ENCODE measurements at regions not wholly inside any gene's neighbourhood (a gene's known extent, or its start where the extent isn't known, plus 50 kb on each side); places are given as distances from the start of the nearest gene placed in this dataset.

- no peak overlapping the region for H3K27ac ChIP-seq (replicated peaks)
- intact Hi-C loops (cut with micrococcal nuclease): no loop called here
- H3K27me3 ChIP-seq (ENCODE audit: low read depth): no peaks in the 10 kb centered on the region
- H3K36me3 ChIP-seq: no peaks in the 10 kb centered on the region
- H3K4me1 ChIP-seq: peaks cover 19% of the 10 kb centered on the region
- H3K4me3 ChIP-seq: no peak overlapping the region
- TF ChIP-seq, protein P1, sequence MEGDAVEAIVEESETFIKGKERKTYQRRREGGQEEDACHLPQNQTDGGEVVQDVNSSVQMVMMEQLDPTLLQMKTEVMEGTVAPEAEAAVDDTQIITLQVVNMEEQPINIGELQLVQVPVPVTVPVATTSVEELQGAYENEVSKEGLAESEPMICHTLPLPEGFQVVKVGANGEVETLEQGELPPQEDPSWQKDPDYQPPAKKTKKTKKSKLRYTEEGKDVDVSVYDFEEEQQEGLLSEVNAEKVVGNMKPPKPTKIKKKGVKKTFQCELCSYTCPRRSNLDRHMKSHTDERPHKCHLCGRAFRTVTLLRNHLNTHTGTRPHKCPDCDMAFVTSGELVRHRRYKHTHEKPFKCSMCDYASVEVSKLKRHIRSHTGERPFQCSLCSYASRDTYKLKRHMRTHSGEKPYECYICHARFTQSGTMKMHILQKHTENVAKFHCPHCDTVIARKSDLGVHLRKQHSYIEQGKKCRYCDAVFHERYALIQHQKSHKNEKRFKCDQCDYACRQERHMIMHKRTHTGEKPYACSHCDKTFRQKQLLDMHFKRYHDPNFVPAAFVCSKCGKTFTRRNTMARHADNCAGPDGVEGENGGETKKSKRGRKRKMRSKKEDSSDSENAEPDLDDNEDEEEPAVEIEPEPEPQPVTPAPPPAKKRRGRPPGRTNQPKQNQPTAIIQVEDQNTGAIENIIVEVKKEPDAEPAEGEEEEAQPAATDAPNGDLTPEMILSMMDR (IDR thresholded peaks at IDR 0.05; ENCODE audit: borderline replicate concordance): no peak
- no peak for DNase-seq
- H3K9me3 ChIP-seq (replicated peaks): peaks cover 7% of the 10 kb centered on the region
Observed at GRCh38 chr6:15898693-15899092, 230.2 kb upstream of the MYLIP start.

- Histone ChIP-seq H3K36me3 (no peaks in the 10 kb centered on the region), H3K27me3 (ENCODE audit: low read depth) (no peaks in the 10 kb centered on the region), H3K9me3 (replicated peaks) (peaks cover 11% of the 10 kb centered on the region), H3K4me3 (peak overlapping the region; percentile 17), H3K27ac (replicated peaks) (peak overlapping the region; percentile 84), H3K4me1 (peaks cover 19% of the 10 kb centered on the region)
- peak; percentile 19 for DNase-seq
- intact Hi-C loops (cut with micrococcal nuclease): no loop called here
- TF ChIP-seq, protein P1 (IDR thresholded peaks at IDR 0.05; ENCODE audit: borderline replicate concordance): no peak
Observed at GRCh38 chr6:15897063-15897876, 231.6 kb upstream of the MYLIP start.

GRCh38 chr6:15894973-15895725 lies 232.3 kb upstream of the DTNBP1 start:
- intact Hi-C loops (cut with micrococcal nuclease): no loop called here
- Histone ChIP-seq H3K9me3 (replicated peaks) (peaks cover 11% of the 10 kb centered on the region), H3K27ac (replicated peaks) (no peak overlapping the region), H3K4me3 (no peak overlapping the region), H3K36me3 (no peaks in the 10 kb centered on the region), H3K4me1 (peaks cover 19% of the 10 kb centered on the region), H3K27me3 (ENCODE audit: low read depth) (no peaks in the 10 kb centered on the region)
- no peak for DNase-seq
- TF ChIP-seq, protein P1 (IDR thresholded peaks at IDR 0.05; ENCODE audit: borderline replicate concordance): no peak

- Histone ChIP-seq H3K9me3 (replicated peaks) (peaks cover 11% of the 10 kb centered on the region), H3K27me3 (ENCODE audit: low read depth) (no peaks in the 10 kb centered on the region), H3K4me1 (peaks cover 20% of the 10 kb centered on the region), H3K4me3 (no peak overlapping the region), H3K36me3 (no peaks in the 10 kb centered on the region), H3K27ac (replicated peaks) (no peak overlapping the region)
- intact Hi-C loops (cut with micrococcal nuclease): no loop called here
- DNase-seq: no peak
- TF ChIP-seq, protein P1 (IDR thresholded peaks at IDR 0.05; ENCODE audit: borderline replicate concordance): peak; percentile 21
Observed at GRCh38 chr6:15893556-15894253, 230.9 kb upstream of the DTNBP1 start.

DNA sequence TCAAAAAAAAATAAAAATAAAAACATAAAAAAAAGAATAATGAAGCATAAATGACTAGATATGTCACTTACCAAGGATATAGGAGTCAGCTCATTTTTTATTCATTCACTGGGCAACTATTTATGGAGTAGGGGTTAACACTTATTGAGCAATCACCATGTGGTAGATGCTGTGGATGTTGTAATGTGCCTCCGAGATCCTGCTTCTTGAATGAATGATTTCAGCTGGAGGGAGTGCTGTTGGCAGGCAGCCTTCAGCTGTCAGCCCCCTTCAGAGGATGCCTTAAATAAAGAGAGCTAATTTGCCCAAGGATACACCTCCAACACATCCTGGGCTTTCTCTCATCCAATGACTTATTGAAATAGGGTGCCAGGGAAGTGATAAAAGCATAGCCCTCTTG lies 229.5 kb upstream of the DTNBP1 start:
- Histone ChIP-seq H3K27me3 (ENCODE audit: low read depth) (no peaks in the 10 kb centered on the region), H3K9me3 (replicated peaks) (peaks cover 11% of the 10 kb centered on the region), H3K4me3 (no peak overlapping the region), H3K4me1 (peaks cover 29% of the 10 kb centered on the region), H3K27ac (replicated peaks) (no peak overlapping the region), H3K36me3 (no peaks in the 10 kb centered on the region)
- intact Hi-C loops (cut with micrococcal nuclease): no loop called here
- peak; percentile 26 for DNase-seq
- TF ChIP-seq, protein P1 (IDR thresholded peaks at IDR 0.05; ENCODE audit: borderline replicate concordance): no peak
